ENCODE measurements at regions not wholly inside any gene's neighbourhood (a gene's known extent, or its start where the extent isn't known, plus 50 kb on each side); places are given as distances from the start of the nearest gene placed in this dataset.

DNA sequence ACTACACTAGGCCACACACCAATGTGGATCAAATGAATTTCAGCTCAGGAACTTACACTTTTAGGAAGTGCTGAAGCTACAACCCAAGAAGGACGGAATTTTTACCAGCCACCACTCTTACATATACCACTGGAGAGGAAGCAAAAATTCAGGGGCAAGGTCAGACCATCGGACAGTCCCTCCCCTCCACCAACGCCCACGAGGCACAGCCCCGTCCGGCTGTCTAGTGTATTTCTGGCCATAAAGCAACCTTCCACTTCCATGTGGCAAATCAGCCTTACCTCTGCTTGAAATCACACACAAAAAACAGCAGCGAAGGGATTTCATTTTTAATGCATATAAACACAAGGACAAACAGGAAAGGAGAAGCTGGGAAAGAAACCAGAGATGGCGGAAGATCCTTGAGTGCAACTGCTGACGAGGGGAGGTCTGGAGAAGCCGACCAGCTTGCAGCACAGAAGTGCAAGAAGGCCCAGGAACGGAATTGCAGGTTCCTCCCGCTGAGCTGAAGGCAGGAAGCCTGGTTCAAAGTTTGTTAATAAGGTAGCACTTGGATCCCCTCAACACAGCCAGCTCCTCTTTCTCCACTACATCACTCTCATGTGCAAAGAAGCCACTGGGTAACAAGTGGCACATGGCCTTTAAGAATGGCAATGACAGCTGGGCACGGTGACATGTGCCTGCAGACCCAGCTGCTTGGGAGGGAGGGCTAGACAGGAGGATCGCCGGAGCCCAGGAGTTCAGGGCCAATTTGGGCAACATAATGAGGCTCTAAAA lies 71.5 kb downstream of the SHANK2 start:
- H3K4me3 ChIP-seq (ENCODE audit: low read length): no peak overlapping the region
- H3K79me2 ChIP-seq (ENCODE audit: control insufficient read depth, low read length): no peaks in the 10 kb centered on the region
- no peaks in the 10 kb centered on the region for H3K36me3 ChIP-seq (ENCODE audit: control insufficient read depth, low read length)
- peaks cover 23% of the 10 kb centered on the region for H3K4me1 ChIP-seq (ENCODE audit: control insufficient read depth, low read length)
- no peaks in the 10 kb centered on the region for H3K9me2 ChIP-seq (replicated peaks; ENCODE audit: control insufficient read depth, low read length)
- no peak overlapping the region for H3K27ac ChIP-seq (ENCODE audit: low read depth, low read length)
- H3K4me2 ChIP-seq (ENCODE audit: low read length): no peak overlapping the region
- H4K20me1 ChIP-seq (ENCODE audit: control insufficient read depth, insufficient read depth, low read depth, low read length): no peaks in the 10 kb centered on the region
- TF ChIP-seq EZH2phosphoT487 (IDR thresholded peaks at IDR 0.05; ENCODE audit: borderline replicate concordance, low read length): no peak
- TF ChIP-seq, protein P1, sequence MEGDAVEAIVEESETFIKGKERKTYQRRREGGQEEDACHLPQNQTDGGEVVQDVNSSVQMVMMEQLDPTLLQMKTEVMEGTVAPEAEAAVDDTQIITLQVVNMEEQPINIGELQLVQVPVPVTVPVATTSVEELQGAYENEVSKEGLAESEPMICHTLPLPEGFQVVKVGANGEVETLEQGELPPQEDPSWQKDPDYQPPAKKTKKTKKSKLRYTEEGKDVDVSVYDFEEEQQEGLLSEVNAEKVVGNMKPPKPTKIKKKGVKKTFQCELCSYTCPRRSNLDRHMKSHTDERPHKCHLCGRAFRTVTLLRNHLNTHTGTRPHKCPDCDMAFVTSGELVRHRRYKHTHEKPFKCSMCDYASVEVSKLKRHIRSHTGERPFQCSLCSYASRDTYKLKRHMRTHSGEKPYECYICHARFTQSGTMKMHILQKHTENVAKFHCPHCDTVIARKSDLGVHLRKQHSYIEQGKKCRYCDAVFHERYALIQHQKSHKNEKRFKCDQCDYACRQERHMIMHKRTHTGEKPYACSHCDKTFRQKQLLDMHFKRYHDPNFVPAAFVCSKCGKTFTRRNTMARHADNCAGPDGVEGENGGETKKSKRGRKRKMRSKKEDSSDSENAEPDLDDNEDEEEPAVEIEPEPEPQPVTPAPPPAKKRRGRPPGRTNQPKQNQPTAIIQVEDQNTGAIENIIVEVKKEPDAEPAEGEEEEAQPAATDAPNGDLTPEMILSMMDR (IDR thresholded peaks at IDR 0.05; ENCODE audit: low read depth, low read length, poor library complexity, severe bottlenecking): no peak
- H3K9me3 ChIP-seq (ENCODE audit: control insufficient read depth, insufficient read depth, low read length): no peaks in the 10 kb centered on the region
- H3K27me3 ChIP-seq (ENCODE audit: control insufficient read depth, low read length): peaks cover 14% of the 10 kb centered on the region; the same call in 1 of the 2 replicates
- no peaks in the 10 kb centered on the region for H3F3A ChIP-seq (ENCODE audit: control insufficient read depth, insufficient read depth)

DNA sequence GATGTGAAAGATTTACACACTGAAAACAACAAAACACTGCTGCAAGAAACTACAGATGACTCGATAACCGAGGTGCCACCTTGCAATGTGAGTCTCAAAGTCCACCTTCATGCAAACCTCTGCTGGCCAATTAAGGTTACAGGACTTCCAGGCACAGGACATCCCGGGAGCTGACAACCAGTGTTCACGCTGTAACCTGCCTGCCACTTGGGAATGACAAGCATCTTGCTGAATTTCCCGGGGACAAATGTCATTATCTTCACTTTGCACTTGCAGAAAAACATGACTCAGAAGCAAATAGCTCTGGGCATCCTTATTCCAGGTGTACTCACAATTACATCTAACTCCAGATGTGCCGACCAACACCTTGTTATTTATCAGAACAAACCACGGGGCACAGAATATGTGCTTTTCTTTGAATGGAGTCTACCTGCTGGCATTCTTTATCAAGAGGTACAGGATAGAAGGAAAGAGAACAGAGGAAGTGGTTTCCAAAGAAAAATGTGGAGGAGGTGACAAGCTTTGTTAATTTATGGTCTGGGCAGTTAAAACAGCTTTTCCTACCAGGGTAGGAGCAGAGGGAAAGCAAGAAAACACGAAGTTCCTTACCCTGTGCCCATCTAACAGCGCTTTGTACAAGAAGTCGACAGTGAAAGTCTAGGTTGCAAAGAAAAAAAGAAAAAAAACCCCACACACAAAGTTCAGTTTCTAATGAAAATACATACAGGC lies 72.3 kb downstream of the SHANK2 start:
- Histone ChIP-seq H3K27ac (ENCODE audit: low read depth, low read length) (no peak overlapping the region), H3K27me3 (ENCODE audit: control insufficient read depth, low read length) (peaks cover 14% of the 10 kb centered on the region; the same call in 1 of the 2 replicates), H3K4me1 (ENCODE audit: control insufficient read depth, low read length) (peaks cover 31% of the 10 kb centered on the region), H3K4me3 (ENCODE audit: low read length) (no peak overlapping the region), H4K20me1 (ENCODE audit: control insufficient read depth, insufficient read depth, low read depth, low read length) (no peaks in the 10 kb centered on the region), H3K9me2 (replicated peaks; ENCODE audit: control insufficient read depth, low read length) (no peaks in the 10 kb centered on the region), H3K9me3 (ENCODE audit: control insufficient read depth, insufficient read depth, low read length) (no peaks in the 10 kb centered on the region), H3K79me2 (ENCODE audit: control insufficient read depth, low read length) (no peaks in the 10 kb centered on the region), H3K36me3 (ENCODE audit: control insufficient read depth, low read length) (no peaks in the 10 kb centered on the region), H3F3A (ENCODE audit: control insufficient read depth, insufficient read depth) (no peaks in the 10 kb centered on the region), H3K4me2 (ENCODE audit: low read length) (no peak overlapping the region)
- TF ChIP-seq, protein P1 (IDR thresholded peaks at IDR 0.05; ENCODE audit: low read depth, low read length, poor library complexity, severe bottlenecking): no peak

DNA sequence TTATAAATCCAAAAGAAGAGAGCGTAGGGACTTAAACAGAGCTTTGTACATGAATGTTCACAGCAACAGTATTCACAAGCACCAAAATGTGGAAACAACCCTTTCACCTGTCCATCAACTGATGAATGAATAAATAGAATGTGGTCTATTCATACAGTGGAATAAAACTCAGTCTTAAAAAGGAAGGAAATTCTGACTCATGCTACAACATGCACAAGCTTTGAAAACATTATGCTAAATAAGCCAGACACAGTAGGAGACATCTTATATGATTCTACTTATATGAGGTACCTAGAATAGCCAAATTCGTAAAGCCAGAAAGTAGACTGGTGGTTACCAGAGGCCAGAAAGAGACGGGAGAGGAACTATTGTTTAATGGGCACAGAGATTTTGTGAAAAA lies 74.3 kb downstream of the SHANK2 start:
- no peaks in the 10 kb centered on the region for H3K9me3 ChIP-seq (ENCODE audit: control insufficient read depth, insufficient read depth, low read length)
- H3K27ac ChIP-seq (ENCODE audit: low read depth, low read length): no peak overlapping the region; the same call in 1 of the 2 replicates
- H3K36me3 ChIP-seq (ENCODE audit: control insufficient read depth, low read length): no peaks in the 10 kb centered on the region
- H4K20me1 ChIP-seq (ENCODE audit: control insufficient read depth, insufficient read depth, low read depth, low read length): no peaks in the 10 kb centered on the region
- H3K9me2 ChIP-seq (replicated peaks; ENCODE audit: control insufficient read depth, low read length): no peaks in the 10 kb centered on the region
- H3K4me3 ChIP-seq (ENCODE audit: low read length): no peak overlapping the region
- H3K4me2 ChIP-seq (ENCODE audit: low read length): peak overlapping the region; percentile 15; the same call in 1 of the 2 replicates
- no peaks in the 10 kb centered on the region for H3F3A ChIP-seq (ENCODE audit: control insufficient read depth, insufficient read depth)
- H3K27me3 ChIP-seq (ENCODE audit: control insufficient read depth, low read length): peaks cover 14% of the 10 kb centered on the region; the same call in 1 of the 2 replicates
- H3K4me1 ChIP-seq (ENCODE audit: control insufficient read depth, low read length): peaks cover 35% of the 10 kb centered on the region
- TF ChIP-seq, protein P1 (IDR thresholded peaks at IDR 0.05; ENCODE audit: low read depth, low read length, poor library complexity, severe bottlenecking): no peak
- TF ChIP-seq EZH2phosphoT487 (IDR thresholded peaks at IDR 0.05; ENCODE audit: borderline replicate concordance, low read length): no peak
- no peaks in the 10 kb centered on the region for H3K79me2 ChIP-seq (ENCODE audit: control insufficient read depth, low read length)

Measured in DOHH2 (cell line).